ENCODE measurements at regions not wholly inside any gene's neighbourhood (a gene's known extent, or its start where the extent isn't known, plus 50 kb on each side); places are given as distances from the start of the nearest gene placed in this dataset.

- intact Hi-C loops (cut with micrococcal nuclease), result no loop called here
Measured at GRCh38 chr1:209432443-209432825, 151.1 kb upstream of the CAMK1G start.

GRCh38 chr1:209433649-209434031, 149.9 kb upstream of the CAMK1G start:
- intact Hi-C loops (cut with micrococcal nuclease), result no loop called here

DNA sequence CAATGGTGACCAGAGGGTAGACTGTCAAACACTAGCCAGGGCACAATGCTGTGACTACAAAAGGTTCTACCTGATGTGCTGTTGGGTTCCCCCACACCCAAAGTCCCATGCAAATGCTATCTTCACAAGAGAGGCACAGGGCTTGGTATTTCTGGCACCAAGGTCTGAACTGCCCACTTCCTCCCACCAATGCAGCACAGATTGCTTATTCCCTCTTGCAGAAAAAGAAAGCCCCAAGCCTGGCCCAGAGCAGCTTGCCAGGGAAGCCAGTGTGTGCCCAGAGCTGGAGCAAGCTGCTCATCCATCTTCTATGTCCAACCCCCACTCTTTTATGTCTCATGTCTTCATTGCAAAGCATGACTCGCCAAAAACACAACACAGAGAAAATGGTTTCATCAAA, 149.4 kb upstream of the CAMK1G start:
- intact Hi-C loops (cut with micrococcal nuclease), result no loop called here

- intact Hi-C loops (cut with micrococcal nuclease), result no loop called here
Measured at GRCh38 chr1:209434631-209435217, 148.8 kb upstream of the CAMK1G start.

DNA sequence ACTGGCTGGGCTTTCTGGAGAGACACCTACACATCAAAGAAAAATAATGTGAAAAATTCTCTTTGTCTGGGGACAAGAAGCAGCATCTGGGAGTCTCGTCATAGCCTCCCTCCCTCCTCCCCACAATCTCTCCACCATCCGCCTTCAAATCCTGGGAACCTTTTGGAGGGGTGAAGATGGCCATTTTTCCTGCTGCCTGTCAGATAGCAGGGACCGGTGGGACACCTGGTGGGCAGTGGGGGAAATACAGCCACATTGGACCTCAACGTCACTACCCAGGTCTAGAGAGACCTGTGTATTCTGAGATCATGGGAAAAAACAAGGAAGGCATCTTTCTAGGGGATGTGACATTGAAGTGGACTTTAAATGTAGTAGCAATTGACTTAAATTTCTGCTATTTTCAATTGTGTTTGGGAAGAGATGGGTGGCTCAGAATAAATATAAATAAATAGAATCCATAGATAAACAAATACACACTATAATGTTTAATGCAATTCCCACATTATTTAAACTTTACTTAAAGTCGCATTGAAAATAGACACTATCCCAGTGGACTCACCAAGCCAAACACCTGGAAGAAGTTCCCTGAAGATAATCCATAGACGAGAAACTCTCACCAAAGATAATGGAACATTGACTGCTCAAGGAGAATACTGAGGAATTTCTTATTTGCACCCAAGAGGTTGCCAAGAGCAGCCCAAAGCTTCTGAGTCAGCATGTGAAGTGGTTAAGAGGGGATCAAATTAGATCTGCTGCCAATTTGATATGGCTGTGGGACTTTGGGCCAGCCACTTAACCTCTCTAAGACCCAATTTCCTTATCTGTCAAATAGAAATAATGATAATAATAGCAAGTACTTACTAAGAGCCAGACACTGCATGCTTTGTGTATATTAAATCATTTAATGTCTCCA, 147.6 kb upstream of the CAMK1G start:
- intact Hi-C loops (cut with micrococcal nuclease), result no loop called here

- intact Hi-C loops (cut with micrococcal nuclease), result no loop called here
Measured at GRCh38 chr1:209439828-209440227, 143.7 kb upstream of the CAMK1G start.

- intact Hi-C loops (cut with micrococcal nuclease), result no loop called here
Measured at GRCh38 chr1:209443361-209443931, 140.1 kb upstream of the CAMK1G start.

DNA sequence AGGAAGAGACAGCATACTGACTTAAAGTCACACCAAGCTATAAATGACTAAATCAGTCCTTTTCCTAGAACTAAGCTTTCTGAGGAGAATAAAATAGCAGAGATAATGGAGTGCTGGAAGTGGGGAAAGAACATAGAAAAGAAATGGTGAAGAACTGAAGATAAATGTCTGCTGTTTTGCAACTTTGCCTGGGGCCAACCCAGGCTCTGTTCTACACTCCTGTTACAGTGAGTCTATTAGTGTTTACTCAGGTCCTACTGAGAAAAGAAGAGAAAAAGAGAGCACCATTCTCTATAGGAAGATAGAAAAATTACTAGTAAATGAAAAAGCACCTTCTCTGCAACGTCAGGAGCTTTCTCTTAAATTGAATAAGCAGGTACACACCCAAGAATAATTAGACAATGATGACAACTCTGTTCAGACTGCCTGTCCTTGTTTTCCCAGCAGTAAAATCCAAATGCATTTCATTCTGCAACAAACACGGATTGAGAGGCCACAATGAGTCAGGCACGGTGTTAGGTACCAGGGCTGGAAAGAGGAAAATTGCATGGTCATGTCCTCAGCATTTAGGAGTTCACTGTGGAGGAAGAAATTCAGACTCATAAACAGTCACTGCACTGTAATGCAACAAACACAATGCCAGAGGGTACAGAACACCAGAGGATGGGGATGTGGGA, 139.4 kb upstream of the CAMK1G start:
- intact Hi-C loops (cut with micrococcal nuclease), result no loop called here

DNA sequence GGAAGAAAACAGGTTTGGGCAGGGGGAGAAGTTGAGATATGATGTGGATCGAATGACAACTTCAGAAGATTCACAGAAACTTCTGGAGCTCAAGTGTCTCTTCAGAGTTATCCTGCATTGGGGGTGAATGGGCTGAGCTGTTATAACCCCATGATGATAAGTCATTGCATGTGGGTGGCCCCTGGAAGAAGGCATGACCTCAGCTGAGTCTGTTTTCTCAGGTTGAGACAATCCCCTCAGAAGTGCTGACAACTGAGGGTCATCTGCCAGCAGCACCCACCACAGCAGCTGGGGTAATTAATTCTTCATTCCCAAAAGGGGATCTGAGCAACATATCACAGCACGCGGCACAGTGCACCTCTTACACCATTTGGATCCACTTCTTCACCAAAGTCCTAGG, 138.6 kb upstream of the CAMK1G start:
- intact Hi-C loops (cut with micrococcal nuclease), result no loop called here

GRCh38 chr1:209445576-209445975, 137.9 kb upstream of the CAMK1G start:
- intact Hi-C loops (cut with micrococcal nuclease), result no loop called here

DNA sequence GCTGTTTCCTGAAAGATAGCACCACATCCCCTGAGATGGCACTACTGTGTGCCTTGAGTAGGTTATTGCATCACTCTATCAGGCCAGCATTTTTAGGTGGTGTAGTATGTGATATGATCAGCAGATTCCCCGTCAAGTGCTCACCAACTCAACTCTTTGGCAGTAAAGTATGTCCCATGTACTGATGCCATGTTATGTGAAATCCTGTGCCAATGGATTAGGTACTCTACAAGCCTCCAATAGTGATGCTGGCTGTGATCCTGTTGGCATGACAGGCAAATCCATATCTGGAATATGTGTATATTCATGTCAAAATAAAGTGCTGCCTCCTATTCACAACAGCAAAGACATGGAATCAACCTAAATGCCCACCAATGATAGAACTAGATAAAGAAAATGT, 137.2 kb upstream of the CAMK1G start:
- intact Hi-C loops (cut with micrococcal nuclease), result no loop called here

DNA sequence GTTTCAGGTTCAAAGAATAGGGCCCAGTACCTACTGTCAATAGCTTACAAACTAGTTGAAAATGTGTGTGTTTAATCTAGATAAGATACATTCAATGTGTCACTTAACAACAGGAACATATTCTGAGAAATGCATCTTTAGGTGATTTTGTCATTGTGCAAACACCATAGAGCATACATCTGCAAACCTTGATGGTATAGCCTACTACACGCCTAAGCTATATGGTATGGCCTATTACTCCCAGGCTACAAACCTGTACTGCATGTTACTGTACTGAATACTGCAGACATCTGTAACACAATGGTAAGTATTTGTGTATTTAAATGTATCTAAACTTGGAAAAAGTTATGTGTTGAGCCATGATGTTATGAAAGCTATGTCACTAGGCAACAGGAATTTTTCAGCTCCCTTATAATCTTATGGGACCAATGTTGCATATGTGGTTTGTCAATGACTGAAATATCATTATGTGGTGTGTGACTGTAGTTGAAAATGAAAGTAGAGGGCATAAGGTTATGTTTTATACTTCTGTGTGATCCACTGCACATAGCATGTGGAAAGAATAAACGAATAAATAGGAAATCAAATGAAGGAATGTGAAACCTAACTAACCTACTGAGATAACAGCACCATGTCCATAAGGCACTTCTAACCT, 129.0 kb upstream of the CAMK1G start:
- intact Hi-C loops (cut with micrococcal nuclease), result no loop called here

DNA sequence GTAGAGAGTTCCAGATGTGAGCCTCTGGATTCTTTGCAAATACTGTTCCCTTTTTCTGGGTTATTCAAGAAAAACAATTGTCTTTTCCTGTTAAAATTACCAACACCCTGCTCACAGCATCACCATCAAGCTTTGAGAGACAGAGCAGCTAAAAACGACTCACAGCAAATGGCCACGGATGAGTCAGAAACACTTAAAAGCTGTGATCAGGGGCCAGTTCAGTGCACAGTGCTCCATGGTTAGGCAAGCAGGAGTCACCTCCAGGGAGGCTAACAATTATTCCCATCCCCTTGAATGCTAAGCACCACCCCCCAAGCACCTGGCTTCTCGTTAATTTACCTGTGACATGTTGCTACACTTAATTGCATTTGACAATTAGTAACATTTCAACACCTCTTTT, 128.4 kb upstream of the CAMK1G start:
- intact Hi-C loops (cut with micrococcal nuclease), result no loop called here

DNA sequence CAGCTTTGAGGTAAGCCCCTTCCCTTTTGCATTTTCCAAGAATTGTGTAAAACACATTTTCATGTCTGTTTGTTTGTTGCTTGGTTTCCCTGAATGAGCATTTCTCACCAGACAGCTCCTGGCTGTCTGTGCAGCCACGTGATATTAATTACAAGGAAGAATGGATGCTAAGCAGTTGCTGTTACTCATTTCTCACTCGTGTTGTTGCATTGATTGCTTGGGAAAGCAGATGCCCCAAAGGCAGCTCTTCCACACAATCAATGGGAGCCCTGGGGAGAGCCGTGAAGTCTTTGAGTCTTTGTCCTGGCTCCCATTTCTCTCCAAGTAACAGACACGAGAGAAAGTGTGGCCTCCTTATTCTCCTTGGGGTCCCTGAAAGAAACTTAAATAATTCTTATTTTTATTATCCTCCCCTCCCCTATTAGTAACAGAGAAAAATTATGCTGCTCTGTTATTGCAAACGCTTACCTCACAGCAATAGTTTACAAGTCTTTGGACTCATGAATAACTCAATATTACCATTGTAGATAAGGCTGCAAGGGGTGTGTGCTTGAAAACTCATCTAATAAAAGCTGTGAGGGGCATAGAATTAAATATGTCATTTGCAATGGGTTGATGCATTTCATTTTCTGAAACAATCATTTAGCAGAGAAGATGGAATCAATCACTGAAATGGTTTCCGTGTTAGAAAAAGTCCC, 127.7 kb upstream of the CAMK1G start:
- intact Hi-C loops (cut with micrococcal nuclease), result no loop called here

GRCh38 chr1:209456878-209457277, 126.6 kb upstream of the CAMK1G start:
- intact Hi-C loops (cut with micrococcal nuclease), result no loop called here

DNA sequence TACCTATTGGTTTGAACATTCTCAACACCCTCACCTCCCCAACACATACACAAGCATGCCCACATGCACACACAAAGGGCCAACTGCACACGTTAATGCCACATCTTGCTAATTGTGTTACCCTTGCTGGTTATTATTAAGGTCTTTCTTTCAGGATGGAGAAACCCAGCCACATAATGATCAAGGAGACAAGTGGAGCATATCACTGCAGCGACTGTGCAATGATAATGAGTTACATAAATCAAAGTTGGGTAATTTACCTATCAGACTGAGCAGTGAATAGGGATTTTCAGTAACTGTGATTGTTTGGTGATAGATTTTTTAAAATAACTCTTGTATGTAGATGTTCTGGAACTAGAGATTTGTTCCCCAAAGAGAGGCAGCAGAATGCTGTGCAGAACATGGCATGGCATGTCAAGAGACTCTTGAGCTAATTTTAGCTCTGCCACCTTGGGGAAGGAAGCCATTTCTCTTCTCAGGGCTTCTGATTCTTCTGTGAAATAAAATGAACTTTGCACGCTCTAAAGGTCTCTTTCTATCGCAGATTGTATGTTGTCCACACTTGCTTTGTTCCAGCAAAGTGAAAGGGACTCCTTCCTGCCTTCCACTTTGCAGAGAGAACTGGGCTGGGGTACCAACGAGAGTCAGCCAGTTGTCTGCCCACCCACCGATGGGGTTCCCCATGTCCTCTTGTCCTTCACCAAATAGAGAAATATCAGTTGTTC, 126.0 kb upstream of the CAMK1G start:
- intact Hi-C loops (cut with micrococcal nuclease), result no loop called here

- intact Hi-C loops (cut with micrococcal nuclease), result no loop called here
Measured at GRCh38 chr1:209458921-209459320, 124.6 kb upstream of the CAMK1G start.

DNA sequence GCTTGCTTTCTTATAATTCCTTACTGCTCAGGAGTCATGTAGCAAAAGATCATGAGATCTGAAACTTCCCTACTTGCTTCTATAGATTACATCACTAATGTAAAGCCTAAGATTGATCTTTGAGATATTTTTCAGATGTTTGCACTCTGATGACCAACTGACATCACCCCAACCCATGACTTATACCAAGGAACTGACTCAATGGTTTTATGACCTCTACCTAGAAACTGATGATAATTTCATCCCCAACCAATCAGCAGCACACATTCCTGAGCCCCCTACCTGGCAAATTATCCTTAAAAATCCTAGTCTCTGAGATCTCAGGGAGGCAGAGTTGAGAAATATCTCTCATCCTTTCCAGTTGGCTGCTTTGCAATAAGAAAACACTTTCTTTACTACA, 122.3 kb upstream of the CAMK1G start:
- intact Hi-C loops (cut with micrococcal nuclease), result no loop called here

DNA sequence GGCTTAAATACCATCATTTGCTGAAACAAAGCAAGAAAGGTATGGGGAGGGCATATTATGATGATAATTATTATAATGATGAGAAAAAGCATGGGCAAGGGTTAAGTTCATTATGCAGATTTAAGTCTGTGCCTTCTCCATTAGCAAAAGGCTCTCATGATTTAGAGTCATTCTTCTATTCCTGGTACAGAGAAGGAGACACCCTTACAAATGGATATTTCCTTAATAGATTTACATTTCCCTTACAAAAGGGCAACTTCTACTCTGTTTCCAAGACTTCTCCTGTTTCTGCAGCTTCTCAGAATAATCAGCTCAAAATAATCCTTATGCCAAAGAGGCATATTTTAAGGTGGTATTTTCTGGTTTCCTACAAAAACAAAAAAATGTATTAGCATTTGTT, 121.1 kb upstream of the CAMK1G start:
- intact Hi-C loops (cut with micrococcal nuclease), result no loop called here

GRCh38 chr1:209463441-209463840, 120.1 kb upstream of the CAMK1G start:
- intact Hi-C loops (cut with micrococcal nuclease), result no loop called here

Data from T-helper 2 cell treated with Interferon-gamma antibody and Interleukin-4, amounts not matched to agents 100 ng/mL and 5 ng/mL, for 36 hours (primary cell).